ENCODE measurements at regions not wholly inside any gene's neighbourhood (a gene's known extent, or its start where the extent isn't known, plus 50 kb on each side); places are given as distances from the start of the nearest gene placed in this dataset.
"Not testable (repeated sequence)": the region's sequence is repeated elsewhere in the genome, so short reads cannot be mapped to it uniquely, and the experiment has no call there.

GRCh38 chr15:22254409-22255045 lies 174.2 kb downstream of the OR4M2 start:
- DNase-seq, result peak in 1 of 3 donors; percentile 57
- not testable (repeated sequence) for H3K9me3 ChIP-seq (ENCODE audit: control insufficient read depth in 2 of 2, low read length in 2 of 2); H3K36me3 ChIP-seq (ENCODE audit: control insufficient read depth, insufficient read depth, low read length); H3K4me3 ChIP-seq (ENCODE audit: low read depth, low read length); H3K9me3 Mint-ChIP-seq; H3K27me3 Mint-ChIP-seq; H3K36me3 Mint-ChIP-seq; H3K27me3 ChIP-seq (ENCODE audit: control insufficient read depth, insufficient read depth, low read length); H3K27ac ChIP-seq (ENCODE audit: insufficient read depth, low read length, poor library complexity, severe bottlenecking)
- Mint-ChIP-seq H3K4me1 (peaks cover 11 to 55% (median 26%) of the 10 kb centered on the region in 4 donors), H3K4me3 (peak overlapping the region in 3 of 4 donors; percentile 45 to 69 (median 47)), H3K27ac (peak overlapping the region; percentile 54 to 85 (median 57))
- ATAC-seq (ENCODE audit: low read depth in 2 of 2), result peak in 1 of 2 donors; percentile 6
- peaks cover 33% of the 10 kb centered on the region for H3K4me1 ChIP-seq (ENCODE audit: control insufficient read depth, insufficient read depth, low read length, poor library complexity, severe bottlenecking)

GRCh38 chr15:22255606-22256005 lies 175.3 kb downstream of the OR4M2 start:
- Mint-ChIP-seq H3K27ac (peak overlapping the region in 1 of 3 donors; percentile 24), H3K4me3 (peak overlapping the region in 1 of 4 donors; percentile 6), H3K4me1 (peaks cover 19 to 65% (median 36%) of the 10 kb centered on the region in 4 donors)
- not testable (repeated sequence) for H3K9me3 Mint-ChIP-seq; DNase-seq; H3K4me3 ChIP-seq (ENCODE audit: low read depth, low read length); ATAC-seq (ENCODE audit: low read depth in 2 of 2); H3K27me3 ChIP-seq (ENCODE audit: control insufficient read depth, insufficient read depth, low read length); H3K9me3 ChIP-seq (ENCODE audit: control insufficient read depth in 2 of 2, low read length in 2 of 2); H3K36me3 ChIP-seq (ENCODE audit: control insufficient read depth, insufficient read depth, low read length); H3K27ac ChIP-seq (ENCODE audit: insufficient read depth, low read length, poor library complexity, severe bottlenecking); H3K36me3 Mint-ChIP-seq; H3K27me3 Mint-ChIP-seq
- peaks cover 44% of the 10 kb centered on the region for H3K4me1 ChIP-seq (ENCODE audit: control insufficient read depth, insufficient read depth, low read length, poor library complexity, severe bottlenecking)

- not testable (repeated sequence) for H3K27me3 Mint-ChIP-seq; H3K4me3 ChIP-seq (ENCODE audit: low read depth, low read length); ATAC-seq (ENCODE audit: low read depth in 2 of 2); DNase-seq; H3K27me3 ChIP-seq (ENCODE audit: control insufficient read depth, insufficient read depth, low read length); H3K36me3 Mint-ChIP-seq; H3K36me3 ChIP-seq (ENCODE audit: control insufficient read depth, insufficient read depth, low read length); H3K9me3 ChIP-seq (ENCODE audit: control insufficient read depth in 2 of 2, low read length in 2 of 2); H3K27ac ChIP-seq (ENCODE audit: insufficient read depth, low read length, poor library complexity, severe bottlenecking); H3K9me3 Mint-ChIP-seq
- peaks cover 53% of the 10 kb centered on the region for H3K4me1 ChIP-seq (ENCODE audit: control insufficient read depth, insufficient read depth, low read length, poor library complexity, severe bottlenecking)
- H3K4me3 Mint-ChIP-seq, result peak overlapping the region in 2 of 4 donors; percentile 6 to 80
- H3K4me1 Mint-ChIP-seq, result peaks cover 23 to 73% (median 42%) of the 10 kb centered on the region in 4 donors
- peak overlapping the region in 2 of 3 donors; percentile 26 to 72 for H3K27ac Mint-ChIP-seq
Observed at GRCh38 chr15:22256389-22257046, 176.2 kb downstream of the OR4M2 start.

- Histone ChIP-seq H3K36me3 (ENCODE audit: control insufficient read depth, insufficient read depth, low read length) (no peaks in the 10 kb centered on the region), H3K4me1 (ENCODE audit: control insufficient read depth, insufficient read depth, low read length, poor library complexity, severe bottlenecking) (peaks cover 61% of the 10 kb centered on the region), H3K27me3 (ENCODE audit: control insufficient read depth, insufficient read depth, low read length) (no peaks in the 10 kb centered on the region), H3K9me3 (ENCODE audit: control insufficient read depth in 2 of 2, low read length in 2 of 2) (no peaks in the 10 kb centered on the region), H3K27ac (ENCODE audit: insufficient read depth, low read length, poor library complexity, severe bottlenecking) (no peak overlapping the region), H3K4me3 (ENCODE audit: low read depth, low read length) (no peak overlapping the region)
- H3K27me3 Mint-ChIP-seq, result no peaks in the 10 kb centered on the region
- ATAC-seq (ENCODE audit: low read depth in 2 of 2) (no peak), DNase-seq (no peak)
- peak overlapping the region in 1 of 4 donors; percentile 80 for H3K4me3 Mint-ChIP-seq
- H3K27ac Mint-ChIP-seq, result peak overlapping the region in 2 of 3 donors; percentile 26 to 72
- H3K36me3 Mint-ChIP-seq, result no peaks in the 10 kb centered on the region
- H3K9me3 Mint-ChIP-seq, result no peaks in the 10 kb centered on the region
- peaks cover 23 to 70% (median 41%) of the 10 kb centered on the region in 4 donors for H3K4me1 Mint-ChIP-seq
Observed at GRCh38 chr15:22257047-22258008, 177.0 kb downstream of the OR4M2 start.

- Histone ChIP-seq H3K9me3 (ENCODE audit: control insufficient read depth in 2 of 2, low read length in 2 of 2) (no peaks in the 10 kb centered on the region), H3K27me3 (ENCODE audit: control insufficient read depth, insufficient read depth, low read length) (no peaks in the 10 kb centered on the region), H3K4me1 (ENCODE audit: control insufficient read depth, insufficient read depth, low read length, poor library complexity, severe bottlenecking) (peaks cover 67% of the 10 kb centered on the region), H3K36me3 (ENCODE audit: control insufficient read depth, insufficient read depth, low read length) (no peaks in the 10 kb centered on the region), H3K4me3 (ENCODE audit: low read depth, low read length) (no peak overlapping the region), H3K27ac (ENCODE audit: insufficient read depth, low read length, poor library complexity, severe bottlenecking) (no peak overlapping the region)
- Mint-ChIP-seq H3K9me3 (no peaks in the 10 kb centered on the region), H3K27me3 (no peaks in the 10 kb centered on the region), H3K27ac (no peak overlapping the region), H3K4me3 (peak overlapping the region in 1 of 4 donors; percentile 86), H3K4me1 (peaks cover 23 to 67% (median 41%) of the 10 kb centered on the region in 4 donors), H3K36me3 (no peaks in the 10 kb centered on the region)
- ATAC-seq (ENCODE audit: low read depth in 2 of 2) (no peak), DNase-seq (no peak)
Observed at GRCh38 chr15:22258009-22258397, 177.7 kb downstream of the OR4M2 start.

- H3K4me1 ChIP-seq (ENCODE audit: control insufficient read depth, insufficient read depth, low read length, poor library complexity, severe bottlenecking), result peaks cover 68% of the 10 kb centered on the region
- H3K36me3 ChIP-seq (ENCODE audit: control insufficient read depth, insufficient read depth, low read length), result no peaks in the 10 kb centered on the region
- no peaks in the 10 kb centered on the region for H3K27me3 ChIP-seq (ENCODE audit: control insufficient read depth, insufficient read depth, low read length)
- Mint-ChIP-seq H3K27ac (peak overlapping the region in 2 of 3 donors; percentile 60 to 82), H3K36me3 (no peaks in the 10 kb centered on the region), H3K27me3 (no peaks in the 10 kb centered on the region), H3K4me1 (peaks cover 23 to 61% (median 39%) of the 10 kb centered on the region in 4 donors), H3K4me3 (peak overlapping the region in 2 of 4 donors; percentile 8 to 86), H3K9me3 (no peaks in the 10 kb centered on the region)
- no peak overlapping the region for H3K4me3 ChIP-seq (ENCODE audit: low read depth, low read length)
- ATAC-seq (ENCODE audit: low read depth in 2 of 2) (no peak), DNase-seq (no peak)
- peak overlapping the region; percentile 88 for H3K27ac ChIP-seq (ENCODE audit: insufficient read depth, low read length, poor library complexity, severe bottlenecking)
- no peaks in the 10 kb centered on the region for H3K9me3 ChIP-seq (ENCODE audit: control insufficient read depth in 2 of 2, low read length in 2 of 2)
Observed at GRCh38 chr15:22258398-22259150, 178.2 kb downstream of the OR4M2 start.

GRCh38 chr15:22259151-22259750 lies 178.9 kb downstream of the OR4M2 start:
- not testable (repeated sequence) for H3K36me3 ChIP-seq (ENCODE audit: control insufficient read depth, insufficient read depth, low read length); H3K36me3 Mint-ChIP-seq; DNase-seq; H3K27me3 Mint-ChIP-seq; H3K27me3 ChIP-seq (ENCODE audit: control insufficient read depth, insufficient read depth, low read length); ATAC-seq (ENCODE audit: low read depth in 2 of 2); H3K9me3 Mint-ChIP-seq; H3K9me3 ChIP-seq (ENCODE audit: control insufficient read depth in 2 of 2, low read length in 2 of 2)
- Histone ChIP-seq H3K4me3 (ENCODE audit: low read depth, low read length) (peak overlapping the region; percentile 66), H3K4me1 (ENCODE audit: control insufficient read depth, insufficient read depth, low read length, poor library complexity, severe bottlenecking) (peaks cover 68% of the 10 kb centered on the region), H3K27ac (ENCODE audit: insufficient read depth, low read length, poor library complexity, severe bottlenecking) (peak overlapping the region; percentile 88)
- Mint-ChIP-seq H3K27ac (peak overlapping the region; percentile 82 to 90 (median 90)), H3K4me1 (peaks cover 18 to 54% (median 32%) of the 10 kb centered on the region in 4 donors), H3K4me3 (peak overlapping the region; percentile 55 to 86 (median 75))

All from CD4-positive, CD25-positive, alpha-beta regulatory T cell (primary cell).